SK-N-SH (cell line): ENCODE measurements at regions not wholly inside any gene's neighbourhood (a gene's known extent, or its start where the extent isn't known, plus 50 kb on each side); places are given as distances from the start of the nearest gene placed in this dataset.

Experiments used
- CTCF ChIA-PET: fragments of 300-600, 350-600 bp; formaldehyde crosslinking; extraction: SDS; loops from one replicate; lab custom pipeline; 2021; lab: Yijun Ruan, JAX
- POLR2A ChIA-PET: fragments of 350-600 bp; sonication (Branson Sonifier 250); formaldehyde crosslinking; extraction: SDS; loops from one replicate; lab custom pipeline; 2020; ENCODE audit warnings: antibody characterized with exemption, inconsistent platforms; lab: Yijun Ruan, JAX
- DNase-seq: peaks from one replicate; pipeline ENCODE4 v3.0.0; 2012
- H2AFZ ChIP-seq: fragments of 200-600 bp; sonication (generic); 2 replicates; pipeline ENCODE4 v1.8.1; 2016; ENCODE audit warnings: antibody characterized with exemption, mild to moderate bottlenecking, low read depth
- H3F3A ChIP-seq: fragments of 200-600 bp; sonication (generic); replicated peaks from 2 replicates; pipeline ENCODE3; 2016; ENCODE audit warnings: antibody characterized with exemption, mild to moderate bottlenecking; ENCODE audit not compliant: insufficient read depth
- H3K27ac ChIP-seq, 2 experiments: fragments of 200-500 bp in 1 of 2; fragments of 200-600 bp in 1 of 2; sonication (Bioruptor generic) in 1 of 2; sonication (generic), shearing (Covaris generic) in 1 of 2; 2 replicates each; pipeline versions ENCODE4 v1.5.1 to v1.6.1; 2014 to 2016; ENCODE audit warnings: low read depth in 2 of 2, inconsistent platforms in 1 of 2, low read length in 1 of 2, mild to moderate bottlenecking in 1 of 2, mixed read lengths in 1 of 2
- H3K27me3 ChIP-seq: fragments of 200-600 bp; sonication (generic), shearing (Covaris generic); 2 replicates; pipeline ENCODE4 v1.6.1; 2016; ENCODE audit warnings: mixed run types; ENCODE audit not compliant: insufficient read depth
- H3K36me3 ChIP-seq, 2 experiments: fragments of 200-500 bp in 1 of 2; fragments of 200-600 bp in 1 of 2; sonication (Bioruptor generic) in 1 of 2; sonication (generic) in 1 of 2; replicated peaks in 1 of 2; 2 replicates each; pipeline versions ENCODE3 to v1.5.1; 2014 to 2016; ENCODE audit warnings: low read length in 1 of 2, mild to moderate bottlenecking in 1 of 2; ENCODE audit not compliant: insufficient read depth in 2 of 2, control insufficient read depth in 1 of 2
- H3K4me1 ChIP-seq, 2 experiments: fragments of 200-500 bp in 1 of 2; fragments of 200-600 bp in 1 of 2; sonication (Bioruptor generic) in 1 of 2; sonication (generic), shearing (Covaris generic) in 1 of 2; 2 replicates each; pipeline versions ENCODE4 v1.5.1 to v1.6.1; 2014 to 2016; ENCODE audit warnings: low read depth in 1 of 2, low read length in 1 of 2, mixed run types in 1 of 2; ENCODE audit not compliant: insufficient read depth in 2 of 2, control insufficient read depth in 1 of 2
- H3K4me2 ChIP-seq: fragments of 200-600 bp; sonication (generic), shearing (Covaris generic); 2 replicates; pipeline ENCODE4 v1.6.1; 2017; ENCODE audit warnings: mixed run types
- H3K4me3 ChIP-seq, 2 experiments: fragments of 200-500 bp in 1 of 2; fragments of 200-600 bp in 1 of 2; sonication (Bioruptor generic) in 1 of 2; sonication (generic), shearing (Covaris generic) in 1 of 2; 2 replicates each; pipeline versions ENCODE4 v1.5.1 to v1.8.1; 2014 to 2016; ENCODE audit warnings: low read depth in 2 of 2, inconsistent platforms in 1 of 2, low read length in 1 of 2, mild to moderate bottlenecking in 1 of 2, mixed read lengths in 1 of 2, moderate library complexity in 1 of 2
- H3K79me2 ChIP-seq: fragments of 200-600 bp; sonication (generic); 2 replicates; pipeline ENCODE4 v1.8.1; 2017; ENCODE audit warnings: mild to moderate bottlenecking; ENCODE audit not compliant: insufficient read depth
- H3K9ac ChIP-seq: fragments of 200-600 bp; sonication (generic); 2 replicates; pipeline ENCODE4 v1.6.1; 2017; ENCODE audit warnings: mixed run types
- H3K9me2 ChIP-seq: fragments of 200-600 bp; sonication (generic); 2 replicates; pipeline ENCODE4 v1.6.1; 2017; ENCODE audit warnings: mixed run types
- H3K9me3 ChIP-seq: fragments of 200-600 bp; sonication (generic); 2 replicates; pipeline ENCODE4 v1.6.1; 2017; ENCODE audit warnings: mixed run types, mild to moderate bottlenecking, moderate library complexity
- H4K20me1 ChIP-seq: fragments of 200-600 bp; sonication (generic); 2 replicates; pipeline ENCODE4 v1.6.1; 2017; ENCODE audit warnings: mild to moderate bottlenecking, mixed run types; ENCODE audit not compliant: insufficient read depth
- CHD2 ChIP-seq: fragments of 150-350 bp; IDR thresholded peaks from 2 replicates; pipeline ENCODE4 v1.6.1; 2018; ENCODE audit warnings: low read length; ENCODE audit not compliant: partially characterized antibody
- EP300 ChIP-seq, 2 experiments: IDR thresholded peaks; 2 replicates each; pipeline versions ENCODE4 v1.4.0 to v1.6.1; 2012; ENCODE audit warnings: borderline replicate concordance in 1 of 2, low read depth in 1 of 2, low read length in 1 of 2
- EZH2phosphoT487 ChIP-seq: fragments of 200-600 bp; sonication (generic); IDR thresholded peaks from 2 replicates; pipeline ENCODE4 v1.6.1; 2017; ENCODE audit warnings: low read depth, mixed run types, mild to moderate bottlenecking, antibody characterized with exemption, moderate library complexity, borderline replicate concordance
- FOXM1 ChIP-seq: IDR thresholded peaks from 2 replicates; pipeline ENCODE4 v1.4.0; 2012; ENCODE audit warnings: low read depth, mild to moderate bottlenecking
- JUND ChIP-seq: IDR thresholded peaks from 2 replicates; pipeline ENCODE4 v1.4.0; 2012
- MXI1 ChIP-seq: IDR thresholded peaks from 2 replicates; pipeline ENCODE4 v1.6.1; 2012; ENCODE audit warnings: mild to moderate bottlenecking, low read depth, low read length, improper control_type of control experiment
- NFIC ChIP-seq: IDR thresholded peaks from 2 replicates; pipeline ENCODE4 v1.4.0; 2012; ENCODE audit warnings: borderline replicate concordance
- NRF1 ChIP-seq: IDR thresholded peaks from 2 replicates; pipeline ENCODE4 v1.6.1; 2012; ENCODE audit warnings: low read depth, mild to moderate bottlenecking, low read length
- POLR2AphosphoS5 ChIP-seq: IDR thresholded peaks from 2 replicates; pipeline ENCODE4 v1.6.1; 2012; ENCODE audit warnings: low read depth, low read length
- RXRA ChIP-seq: IDR thresholded peaks from 2 replicates; pipeline ENCODE4 v1.4.0; 2012; ENCODE audit warnings: low read depth, mild to moderate bottlenecking, borderline replicate concordance
- SMC3 ChIP-seq: IDR thresholded peaks from 2 replicates; pipeline ENCODE4 v1.6.1; 2012; ENCODE audit warnings: low read depth, low read length, improper control_type of control experiment
- TAF1 ChIP-seq: IDR thresholded peaks from 2 replicates; pipeline ENCODE4 v1.6.1; 2012; ENCODE audit warnings: low read depth, mild to moderate bottlenecking, low read length, moderate library complexity, borderline replicate concordance
- USF2 ChIP-seq: fragments of 150-350 bp; IDR thresholded peaks from 2 replicates; pipeline ENCODE4 v1.6.1; 2017; ENCODE audit warnings: antibody characterized with exemption, low read length, low read depth, borderline replicate concordance
- ZBTB33 ChIP-seq: IDR thresholded peaks from 2 replicates; pipeline ENCODE4 v1.4.0; 2012; ENCODE audit warnings: low read depth, borderline replicate concordance
- WGBS: methylation state at CpG from one replicate; pipeline ENCODE4 v1.1.6; 2017; ENCODE audit warnings: low lambda C conversion rate; 5-methylcytosine and 5-hydroxymethylcytosine counted together

- CTCF ChIA-PET, result no interaction called here
- Histone ChIP-seq H3K4me3 (no peak overlapping the region), H3F3A (no peaks in the 10 kb centered on the region), H3K9me2 (no peaks in the 10 kb centered on the region), H3K36me3 (no peaks in the 10 kb centered on the region), H3K27me3 (no peaks in the 10 kb centered on the region), H3K9me3 (no peaks in the 10 kb centered on the region; the same call in 1 of the 2 replicates), H3K4me1 (no peaks in the 10 kb centered on the region), H3K27ac (no peak overlapping the region), H3K9ac (no peak overlapping the region), H3K79me2 (no peaks in the 10 kb centered on the region), H3K4me2 (no peak overlapping the region), H2AFZ (no peak overlapping the region), H4K20me1 (no peaks in the 10 kb centered on the region)
- DNase-seq, result no peak
- POLR2A ChIA-PET, result no interaction called here
- TF ChIP-seq POLR2AphosphoS5, result no peak
- TF ChIP-seq FOXM1, result no peak
- no peak for TF ChIP-seq MXI1
- TF ChIP-seq USF2, result no peak
- TF ChIP-seq ZBTB33, result no peak
- TF ChIP-seq SMC3, result no peak
- no peak for TF ChIP-seq TAF1
- no peak for TF ChIP-seq NRF1
- TF ChIP-seq EP300 (IDR thresholded peaks at IDR 0.05; ENCODE audit: borderline replicate concordance in 1 of 2, low read depth in 1 of 2, low read length in 1 of 2), result no peak
- TF ChIP-seq EZH2phosphoT487, result no peak
- TF ChIP-seq CHD2, result no peak
- TF ChIP-seq NFIC, result no peak
- TF ChIP-seq JUND, result no peak
- WGBS, result 24% methylated on average over 2 of the region's 2 CpGs
Measured at GRCh38 chr10:107880185-107880584, 715.7 kb upstream of the SORCS1 start.

- Histone ChIP-seq H3K9ac (no peak overlapping the region), H3K4me3 (no peak overlapping the region), H3K36me3 (no peaks in the 10 kb centered on the region), H3F3A (no peaks in the 10 kb centered on the region), H2AFZ (no peak overlapping the region), H3K9me2 (no peaks in the 10 kb centered on the region), H3K4me2 (no peak overlapping the region), H3K79me2 (no peaks in the 10 kb centered on the region), H4K20me1 (no peaks in the 10 kb centered on the region), H3K27me3 (no peaks in the 10 kb centered on the region), H3K4me1 (no peaks in the 10 kb centered on the region), H3K9me3 (no peaks in the 10 kb centered on the region), H3K27ac (no peak overlapping the region)
- 40% methylated on average over 3 of the region's 3 CpGs for WGBS
- TF ChIP-seq TAF1 (no peak), RXRA (no peak), ZBTB33 (no peak), JUND (no peak)
- ChIA-PET POLR2A (no interaction called here), CTCF (no interaction called here)
- no peak for DNase-seq
Measured at GRCh38 chr10:107873007-107873406, 708.5 kb upstream of the SORCS1 start.
